ENCODE measurements at regions not wholly inside any gene's neighbourhood (a gene's known extent, or its start where the extent isn't known, plus 50 kb on each side); places are given as distances from the start of the nearest gene placed in this dataset.

GRCh38 chr19:5254543-5254942, 86.1 kb downstream of the PTPRS start:
- TF ChIP-seq CTCF (IDR thresholded peaks at IDR 0.05; ENCODE audit: insufficient read depth, low read depth, low read length) (no peak), EZH2 (IDR thresholded peaks at IDR 0.05; ENCODE audit: insufficient read depth, low read length) (no peak)

Measured in astrocyte (in vitro differentiated cells and primary cell).